ENCODE measurements at regions not wholly inside any gene's neighbourhood (a gene's known extent, or its start where the extent isn't known, plus 50 kb on each side); places are given as distances from the start of the nearest gene placed in this dataset.
"Not testable (repeated sequence)": the region's sequence is repeated elsewhere in the genome, so short reads cannot be mapped to it uniquely, and the experiment has no call there.

DNA sequence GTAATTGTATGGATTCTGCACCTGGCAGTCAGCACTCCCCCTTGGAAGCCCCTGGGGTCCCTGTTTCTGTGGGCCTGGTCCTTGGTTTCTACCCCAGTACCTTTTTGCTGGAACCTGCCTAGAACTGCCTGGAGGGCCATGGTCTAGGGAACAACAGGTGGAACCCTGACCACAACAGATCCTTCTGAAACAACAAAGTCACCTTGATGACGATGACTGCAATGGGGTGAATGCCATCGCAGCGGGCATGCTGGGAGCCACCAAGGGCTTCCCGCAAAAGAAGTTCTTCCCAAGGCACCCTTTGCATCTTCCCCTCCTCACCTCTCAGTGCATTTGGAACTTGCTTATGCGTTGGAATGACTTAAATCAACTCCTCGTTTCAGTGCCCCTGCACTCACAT is 129.0 kb upstream of the OR4C13 start:
- not testable (repeated sequence) for DNase-seq

DNA sequence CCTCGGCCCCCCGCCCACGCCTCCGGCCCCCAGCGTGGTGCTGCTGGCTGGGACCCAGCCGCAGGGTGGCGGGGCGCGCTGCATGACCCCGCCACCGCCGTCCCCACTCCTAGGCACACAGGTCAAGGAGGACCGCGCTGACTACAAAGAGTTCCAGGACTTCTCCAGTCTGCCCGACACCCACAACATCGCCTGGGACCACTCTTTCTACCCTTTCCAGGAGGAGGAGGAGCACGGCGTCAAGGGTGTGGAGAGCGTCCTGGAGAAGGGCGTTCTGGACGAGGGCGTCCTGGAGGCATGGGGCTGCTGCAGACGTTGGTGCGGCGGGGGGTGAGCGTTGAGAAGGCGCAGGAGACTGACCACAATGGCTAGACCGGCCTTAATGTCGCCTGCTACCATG is 101.7 kb upstream of the OR4C13 start:
- not testable (repeated sequence) for DNase-seq

DNA sequence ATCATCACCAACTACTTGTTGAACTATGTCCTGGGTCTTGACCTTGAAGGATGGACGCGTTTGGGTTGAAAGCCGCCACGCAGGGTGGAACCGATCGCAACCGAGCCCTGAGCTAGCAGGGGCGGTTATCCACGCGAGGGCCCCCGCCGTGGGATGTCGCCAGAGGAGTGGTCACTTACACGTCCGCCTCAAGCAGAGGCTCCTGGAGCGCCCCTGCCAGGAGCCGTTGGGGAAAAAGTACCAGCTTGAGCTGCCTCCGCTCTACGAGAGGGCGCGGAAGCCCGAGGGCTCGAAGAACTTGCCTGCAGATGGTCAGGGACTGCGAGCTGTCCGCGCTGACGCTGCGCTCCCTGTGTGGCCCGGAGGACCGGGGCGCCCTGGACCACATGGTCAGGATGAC is 100.7 kb upstream of the OR4C13 start:
- peak; percentile 2 for DNase-seq

DNA sequence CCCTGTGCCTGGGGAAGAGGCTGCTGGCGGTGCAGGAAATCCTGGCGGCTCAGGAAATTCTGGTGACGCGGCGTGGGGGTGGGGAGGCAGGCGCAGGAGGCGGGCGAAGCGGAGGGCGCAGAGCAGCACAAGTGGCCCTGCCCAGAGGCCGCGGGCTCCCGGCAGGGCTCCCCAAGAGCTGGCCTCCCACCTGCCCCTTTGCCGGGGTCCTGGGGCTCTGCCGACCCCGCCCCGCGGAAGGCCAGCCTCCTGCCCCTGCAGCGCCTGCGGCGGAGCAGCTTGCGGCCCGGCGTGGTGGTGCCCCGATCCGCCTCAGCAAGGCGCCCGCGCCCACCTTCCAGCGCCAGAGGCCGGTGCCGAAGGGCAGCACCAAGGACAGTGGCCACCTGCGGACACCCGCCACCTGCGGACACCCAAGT is 100.2 kb upstream of the OR4C13 start:
- DNase-seq, result peak; percentile 2

DNA sequence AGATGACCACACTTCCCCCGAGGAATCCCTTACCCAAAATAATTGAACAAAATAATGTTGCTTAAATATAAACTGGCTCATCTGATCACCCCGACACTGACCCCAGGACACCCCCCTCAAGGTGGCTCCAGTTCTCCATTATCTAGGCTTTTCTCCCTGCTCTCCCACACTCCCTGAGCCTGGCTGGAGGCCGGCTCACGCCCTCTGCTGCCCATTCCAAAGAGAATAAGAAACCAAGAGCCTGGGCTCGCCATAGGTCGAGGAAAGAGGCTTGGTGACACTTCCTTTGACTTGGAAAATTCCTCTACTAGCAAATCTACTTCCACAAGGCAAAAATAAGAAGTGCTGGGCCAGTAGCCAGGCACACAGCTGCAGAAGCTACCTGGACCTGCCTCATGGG is 63.3 kb upstream of the OR4C13 start:
- DNase-seq, result not testable (repeated sequence)

DNA sequence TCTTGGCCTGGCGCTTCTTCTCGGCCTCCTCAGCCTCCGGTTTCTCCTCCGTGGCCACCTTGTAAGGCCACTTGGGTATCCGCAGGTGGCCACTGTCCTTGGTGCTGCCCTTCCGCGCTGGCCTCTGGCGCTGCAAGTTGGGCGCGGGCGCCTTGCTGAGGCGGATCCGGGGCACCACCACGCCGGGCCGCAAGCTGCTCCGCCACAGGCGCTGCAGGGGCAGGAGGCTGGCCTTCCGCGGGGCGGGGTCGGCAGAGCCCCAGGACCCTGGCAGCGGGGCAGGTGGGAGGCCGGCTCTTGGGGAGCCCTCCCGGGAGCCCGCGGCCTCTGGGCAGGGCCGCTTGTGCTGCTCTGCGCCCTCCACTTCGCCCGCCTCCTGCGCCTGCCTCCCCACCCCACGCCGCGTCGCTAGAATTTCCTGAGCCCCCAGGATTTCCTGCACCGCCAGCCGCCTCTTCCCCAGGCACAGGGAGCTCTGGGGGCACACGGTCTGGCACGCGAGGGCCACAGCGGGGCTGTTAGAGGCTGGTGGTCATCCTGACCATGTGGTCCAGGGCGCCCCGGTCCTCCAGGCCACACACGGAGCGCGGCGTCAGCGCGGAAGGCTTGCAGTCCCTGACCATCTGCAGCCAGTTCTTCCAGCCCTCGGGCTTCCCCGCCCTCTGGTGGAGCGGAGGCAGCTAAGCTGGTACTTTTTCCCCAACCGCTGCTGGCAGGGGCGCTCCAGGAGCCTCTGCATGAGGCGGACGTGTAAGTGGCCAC is 60.1 kb upstream of the OR4C13 start:
- DNase-seq, result not testable (repeated sequence)

DNA sequence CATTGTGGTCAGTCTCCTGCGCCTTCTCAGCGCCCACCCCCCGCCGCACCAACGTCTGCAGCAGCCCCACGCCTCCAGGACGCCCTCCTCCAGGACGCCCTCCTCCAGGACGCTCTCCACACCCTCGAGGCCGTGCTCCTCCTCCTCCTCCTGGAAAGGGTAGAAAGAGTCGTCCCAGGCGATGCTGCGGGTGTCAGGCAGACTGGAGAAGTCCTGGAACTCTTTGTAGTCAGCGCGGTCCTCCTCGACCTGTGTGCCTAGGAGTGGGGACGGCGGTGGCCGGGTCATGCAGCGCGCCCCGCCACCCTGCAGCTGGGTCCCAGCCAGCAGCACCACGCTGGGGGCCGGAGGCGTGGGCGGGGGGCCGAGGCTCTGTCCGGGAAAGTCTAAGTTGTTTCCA is 58.7 kb upstream of the OR4C13 start:
- not testable (repeated sequence) for DNase-seq

Data from RPMI8226 (cell line).